WTC11 (cell line): ENCODE measurements at regions not wholly inside any gene's neighbourhood (a gene's known extent, or its start where the extent isn't known, plus 50 kb on each side); places are given as distances from the start of the nearest gene placed in this dataset.

Source experiments
- ATAC-seq: fragments of 200-7000 bp; cut with Tn5 transposase; 2 replicates; pipeline ENCODE4 v1.10.0; 2021; ENCODE audit warnings: mild to moderate bottlenecking, moderate library complexity
- CTCF ChIA-PET: fragments of 300-600 bp; sonication (Branson Sonifier 250); formaldehyde crosslinking; loops from one replicate; lab custom pipeline; 2021; ENCODE audit warnings: antibody characterized with exemption; lab: Charles Lee
- POLR2A ChIA-PET: fragments of 350-600 bp; sonication (Branson Sonifier 250); formaldehyde crosslinking; loops from one replicate; lab custom pipeline; 2021; ENCODE audit warnings: antibody characterized with exemption; lab: Charles Lee
- DNase-seq: peaks from one replicate; pipeline ENCODE4 v3.0.0; 2021; ENCODE audit warnings: low spot score
- H3K27ac Mint-ChIP-seq: 2 replicates; pipeline ENCODE4 v1.8.0; 2021; ENCODE audit warnings: mixed read lengths
- H3K27me3 Mint-ChIP-seq: 2 replicates; pipeline ENCODE4 v1.8.0; 2021; ENCODE audit warnings: low read depth, mild to moderate bottlenecking, moderate library complexity, mixed read lengths
- H3K36me3 Mint-ChIP-seq: 2 replicates; pipeline ENCODE4 v1.8.0; 2021; ENCODE audit warnings: mixed read lengths
- H3K4me1 Mint-ChIP-seq: 2 replicates; pipeline ENCODE4 v1.8.0; 2022; ENCODE audit warnings: mixed read lengths
- H3K4me3 Mint-ChIP-seq: 2 replicates; pipeline ENCODE4 v1.8.0; 2021; ENCODE audit warnings: mild to moderate bottlenecking, moderate library complexity, mixed read lengths
- H3K9me3 Mint-ChIP-seq: 2 replicates; pipeline ENCODE4 v1.8.0; 2021; ENCODE audit warnings: mixed read lengths
- CBFB ChIP-seq: sonication (generic); formaldehyde crosslinking; IDR thresholded peaks from 2 replicates; pipeline ENCODE4 v1.8.1; 2022; ENCODE audit warnings: mild to moderate bottlenecking, low read depth, missing genetic modification reagents
- CREB1 ChIP-seq: sonication (generic); formaldehyde crosslinking; IDR thresholded peaks from 2 replicates; pipeline ENCODE4 v1.8.0; 2023; ENCODE audit warnings: mild to moderate bottlenecking, missing genetic modification reagents
- EMX1 ChIP-seq: fragments of 250-450 bp; sonication (Bioruptor Pico); IDR thresholded peaks from 2 replicates; pipeline ENCODE4 v1.8.0; 2021; ENCODE audit warnings: mild to moderate bottlenecking
- FOXP1 ChIP-seq: sonication (generic); formaldehyde crosslinking; IDR thresholded peaks from 2 replicates; pipeline ENCODE4 v1.8.0; 2022; ENCODE audit warnings: missing genetic modification reagents, mild to moderate bottlenecking, moderate library complexity, borderline replicate concordance
- NFATC4 ChIP-seq: fragments of 250-450 bp; sonication (Bioruptor Pico); IDR thresholded peaks from 2 replicates; pipeline ENCODE4 v1.9.0; 2021; ENCODE audit warnings: mild to moderate bottlenecking
- NR2C2 ChIP-seq: sonication (generic); formaldehyde crosslinking; IDR thresholded peaks from 2 replicates; pipeline ENCODE4 v1.8.0; 2022; ENCODE audit warnings: mild to moderate bottlenecking, missing genetic modification reagents
- RORB ChIP-seq: fragments of 250-450 bp; sonication (Bioruptor Pico); IDR thresholded peaks from 2 replicates; pipeline ENCODE4 v1.9.0; 2021; ENCODE audit warnings: mild to moderate bottlenecking
- TEAD1 ChIP-seq: sonication (generic); formaldehyde crosslinking; IDR thresholded peaks from 2 replicates; pipeline ENCODE4 v1.8.0; 2022; ENCODE audit warnings: mild to moderate bottlenecking, missing genetic modification reagents
- TEAD4 ChIP-seq: sonication (generic); formaldehyde crosslinking; IDR thresholded peaks from 2 replicates; pipeline ENCODE4 v1.8.0; 2022; ENCODE audit warnings: mild to moderate bottlenecking, missing genetic modification reagents
- TP53 ChIP-seq: sonication (generic); formaldehyde crosslinking; IDR thresholded peaks from 2 replicates; pipeline ENCODE4 v1.8.1; 2023; ENCODE audit warnings: mild to moderate bottlenecking, missing genetic modification reagents
- ZNF232 ChIP-seq: sonication (generic); formaldehyde crosslinking; IDR thresholded peaks from 2 replicates; pipeline ENCODE4 v1.8.0; 2022; ENCODE audit warnings: mild to moderate bottlenecking, missing genetic modification reagents
- ZNF317 ChIP-seq: sonication (generic); formaldehyde crosslinking; IDR thresholded peaks from 2 replicates; pipeline ENCODE4 v1.8.1; 2023; ENCODE audit warnings: low read depth, mild to moderate bottlenecking, moderate library complexity, missing genetic modification reagents, borderline replicate concordance
- ZNF396 ChIP-seq: fragments of 250-450 bp; sonication (Bioruptor Pico); IDR thresholded peaks from 2 replicates; pipeline ENCODE4 v1.8.0; 2021; ENCODE audit warnings: mild to moderate bottlenecking, moderate library complexity, borderline replicate concordance
- TF ChIP-seq, protein P1 (sequence below): sonication (generic); formaldehyde crosslinking; conservative IDR thresholded peaks from 2 replicates; pipeline ENCODE4 v1.8.1; 2023; ENCODE audit warnings: mild to moderate bottlenecking, low read depth, missing genetic modification reagents, moderate library complexity
- TF ChIP-seq, protein P2 (sequence below): sonication (generic); formaldehyde crosslinking; IDR thresholded peaks from 2 replicates; pipeline ENCODE4 v1.8.0; 2022; ENCODE audit warnings: mild to moderate bottlenecking, missing genetic modification reagents
- TF ChIP-seq, protein P3 (sequence below): fragments of 250-450 bp; sonication (Bioruptor Pico); IDR thresholded peaks from 2 replicates; pipeline ENCODE4 v1.9.0; 2021; ENCODE audit warnings: moderate library complexity, mild to moderate bottlenecking, inconsistent platforms, borderline replicate concordance
- TF ChIP-seq, protein P4 (sequence below): sonication (generic); formaldehyde crosslinking; IDR thresholded peaks from 2 replicates; pipeline ENCODE4 v1.8.1; 2023; ENCODE audit warnings: mild to moderate bottlenecking, missing genetic modification reagents, borderline replicate concordance
- TF ChIP-seq, protein P5 (sequence below): sonication (generic); formaldehyde crosslinking; conservative IDR thresholded peaks from 2 replicates; pipeline ENCODE4 v1.8.1; 2022; ENCODE audit warnings: mild to moderate bottlenecking, missing genetic modification reagents
- TF ChIP-seq, protein P6 (sequence below): sonication (generic); formaldehyde crosslinking; IDR thresholded peaks from 2 replicates; pipeline ENCODE4 v1.8.1; 2023; ENCODE audit warnings: mild to moderate bottlenecking, missing genetic modification reagents
- TF ChIP-seq, protein P7 (sequence below): sonication (generic); formaldehyde crosslinking; IDR thresholded peaks from 2 replicates; pipeline ENCODE4 v1.8.1; 2023; ENCODE audit warnings: mild to moderate bottlenecking, missing genetic modification reagents, moderate library complexity

DNA sequence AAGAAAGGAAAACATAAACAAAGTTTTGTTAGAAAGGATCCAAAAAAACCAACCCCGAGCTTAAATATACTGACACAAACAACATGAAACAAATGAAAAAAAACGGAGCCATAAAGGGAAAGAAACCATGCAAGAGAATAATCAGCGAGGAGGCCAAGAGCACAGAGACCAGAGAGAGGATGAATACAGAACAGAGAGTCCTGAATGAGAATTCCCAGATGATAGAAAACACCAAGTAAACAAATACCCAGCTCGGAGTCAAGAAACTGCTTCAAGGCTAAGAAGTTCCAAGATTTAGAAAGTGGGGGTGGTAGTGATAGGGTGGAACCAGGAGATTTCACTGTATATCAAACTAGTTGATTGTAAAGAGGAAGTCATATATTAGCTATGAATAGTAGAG lies 313.3 kb downstream of the OSR1 start:
- TF ChIP-seq, protein P1, sequence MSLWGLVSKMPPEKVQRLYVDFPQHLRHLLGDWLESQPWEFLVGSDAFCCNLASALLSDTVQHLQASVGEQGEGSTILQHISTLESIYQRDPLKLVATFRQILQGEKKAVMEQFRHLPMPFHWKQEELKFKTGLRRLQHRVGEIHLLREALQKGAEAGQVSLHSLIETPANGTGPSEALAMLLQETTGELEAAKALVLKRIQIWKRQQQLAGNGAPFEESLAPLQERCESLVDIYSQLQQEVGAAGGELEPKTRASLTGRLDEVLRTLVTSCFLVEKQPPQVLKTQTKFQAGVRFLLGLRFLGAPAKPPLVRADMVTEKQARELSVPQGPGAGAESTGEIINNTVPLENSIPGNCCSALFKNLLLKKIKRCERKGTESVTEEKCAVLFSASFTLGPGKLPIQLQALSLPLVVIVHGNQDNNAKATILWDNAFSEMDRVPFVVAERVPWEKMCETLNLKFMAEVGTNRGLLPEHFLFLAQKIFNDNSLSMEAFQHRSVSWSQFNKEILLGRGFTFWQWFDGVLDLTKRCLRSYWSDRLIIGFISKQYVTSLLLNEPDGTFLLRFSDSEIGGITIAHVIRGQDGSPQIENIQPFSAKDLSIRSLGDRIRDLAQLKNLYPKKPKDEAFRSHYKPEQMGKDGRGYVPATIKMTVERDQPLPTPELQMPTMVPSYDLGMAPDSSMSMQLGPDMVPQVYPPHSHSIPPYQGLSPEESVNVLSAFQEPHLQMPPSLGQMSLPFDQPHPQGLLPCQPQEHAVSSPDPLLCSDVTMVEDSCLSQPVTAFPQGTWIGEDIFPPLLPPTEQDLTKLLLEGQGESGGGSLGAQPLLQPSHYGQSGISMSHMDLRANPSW (CRISPR knock-in tag): no peak
- no peaks in the 10 kb centered on the region for H3K9me3 Mint-ChIP-seq
- no peaks in the 10 kb centered on the region for H3K36me3 Mint-ChIP-seq
- H3K4me1 Mint-ChIP-seq: no peaks in the 10 kb centered on the region
- ChIA-PET POLR2A (no interaction called here), CTCF (no interaction called here)
- no peak for DNase-seq
- no peaks in the 10 kb centered on the region for H3K27me3 Mint-ChIP-seq
- H3K27ac Mint-ChIP-seq: no peak overlapping the region
- H3K4me3 Mint-ChIP-seq: no peak overlapping the region
- no peak for ATAC-seq

DNA sequence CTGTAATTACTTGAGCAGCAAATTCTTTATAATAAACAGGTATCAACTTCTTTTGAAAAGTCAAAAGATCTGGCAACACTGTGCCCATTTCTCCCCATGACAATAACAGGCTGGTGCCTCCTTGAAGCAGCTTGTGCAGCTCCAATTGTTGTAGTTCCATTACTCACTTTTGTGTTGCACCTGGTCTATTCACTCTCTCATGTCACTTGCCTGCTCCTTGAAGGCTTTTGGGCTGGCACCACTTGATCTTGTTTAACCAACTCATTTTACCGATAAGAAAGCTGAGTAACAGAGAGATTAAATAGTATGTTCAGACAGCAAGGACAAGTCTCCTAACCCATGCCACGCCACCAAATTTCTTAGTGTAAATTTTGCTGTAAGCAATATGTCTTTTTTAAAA lies 314.5 kb downstream of the OSR1 start:
- no peaks in the 10 kb centered on the region for H3K9me3 Mint-ChIP-seq

DNA sequence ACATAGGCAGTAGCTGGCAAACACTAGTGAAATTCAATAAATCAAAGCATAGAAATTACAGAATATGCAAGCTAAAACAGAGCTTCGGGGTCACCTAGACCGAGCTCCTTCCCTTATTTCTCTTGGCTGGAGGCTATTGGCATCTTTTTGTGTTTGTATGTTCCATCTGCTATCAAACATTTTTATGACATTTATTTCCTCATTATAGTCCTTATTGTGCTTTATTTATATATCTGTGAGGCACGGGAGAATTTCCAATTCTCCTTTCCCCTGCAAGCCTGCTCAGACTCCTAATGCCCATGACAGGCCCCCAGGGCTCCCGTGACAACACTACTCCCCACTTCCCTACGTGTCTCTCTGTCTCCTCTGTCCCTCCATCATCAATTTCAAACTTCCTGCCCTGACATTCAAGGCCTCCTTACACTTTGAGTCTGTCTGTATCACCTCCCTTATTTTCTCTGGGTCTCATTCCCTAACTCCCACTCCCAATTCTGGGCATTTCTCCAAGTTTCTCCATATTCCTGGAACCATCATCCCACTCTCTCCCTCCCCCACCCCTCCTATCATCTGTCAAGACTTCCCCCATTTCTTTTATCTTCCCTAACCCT lies 316.9 kb downstream of the OSR1 start:
- DNase-seq: no peak
- Mint-ChIP-seq H3K27ac (no peak overlapping the region), H3K36me3 (no peaks in the 10 kb centered on the region), H3K4me1 (no peaks in the 10 kb centered on the region), H3K4me3 (no peak overlapping the region), H3K9me3 (no peaks in the 10 kb centered on the region), H3K27me3 (no peaks in the 10 kb centered on the region)
- CTCF ChIA-PET: no interaction called here
- no peak for ATAC-seq
- POLR2A ChIA-PET: no interaction called here
- TF ChIP-seq EMX1 (CRISPR knock-in tag) (no peak), NFATC4 (CRISPR knock-in tag) (no peak), CBFB (CRISPR knock-in tag) (no peak), TEAD4 (CRISPR knock-in tag) (no peak), RORB (CRISPR knock-in tag) (no peak), CREB1 (CRISPR knock-in tag) (no peak), NR2C2 (CRISPR knock-in tag) (no peak), ZNF317 (no peak), TEAD1 (no peak), FOXP1 (no peak), ZNF232 (CRISPR knock-in tag) (no peak), ZNF396 (CRISPR knock-in tag) (no peak), TP53 (CRISPR knock-in tag) (no peak)
- TF ChIP-seq, protein P2, sequence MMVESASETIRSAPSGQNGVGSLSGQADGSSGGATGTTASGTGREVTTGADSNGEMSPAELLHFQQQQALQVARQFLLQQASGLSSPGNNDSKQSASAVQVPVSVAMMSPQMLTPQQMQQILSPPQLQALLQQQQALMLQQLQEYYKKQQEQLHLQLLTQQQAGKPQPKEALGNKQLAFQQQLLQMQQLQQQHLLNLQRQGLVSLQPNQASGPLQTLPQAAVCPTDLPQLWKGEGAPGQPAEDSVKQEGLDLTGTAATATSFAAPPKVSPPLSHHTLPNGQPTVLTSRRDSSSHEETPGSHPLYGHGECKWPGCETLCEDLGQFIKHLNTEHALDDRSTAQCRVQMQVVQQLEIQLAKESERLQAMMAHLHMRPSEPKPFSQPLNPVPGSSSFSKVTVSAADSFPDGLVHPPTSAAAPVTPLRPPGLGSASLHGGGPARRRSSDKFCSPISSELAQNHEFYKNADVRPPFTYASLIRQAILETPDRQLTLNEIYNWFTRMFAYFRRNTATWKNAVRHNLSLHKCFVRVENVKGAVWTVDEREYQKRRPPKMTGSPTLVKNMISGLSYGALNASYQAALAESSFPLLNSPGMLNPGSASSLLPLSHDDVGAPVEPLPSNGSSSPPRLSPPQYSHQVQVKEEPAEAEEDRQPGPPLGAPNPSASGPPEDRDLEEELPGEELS: no peak
- TF ChIP-seq, protein P3, sequence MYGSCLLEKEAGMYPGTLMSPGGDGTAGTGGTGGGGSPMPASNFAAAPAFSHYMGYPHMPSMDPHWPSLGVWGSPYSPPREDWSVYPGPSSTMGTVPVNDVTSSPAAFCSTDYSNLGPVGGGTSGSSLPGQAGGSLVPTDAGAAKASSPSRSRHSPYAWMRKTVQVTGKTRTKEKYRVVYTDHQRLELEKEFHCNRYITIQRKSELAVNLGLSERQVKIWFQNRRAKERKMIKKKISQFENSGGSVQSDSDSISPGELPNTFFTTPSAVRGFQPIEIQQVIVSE: no peak
- TF ChIP-seq, protein P4, sequence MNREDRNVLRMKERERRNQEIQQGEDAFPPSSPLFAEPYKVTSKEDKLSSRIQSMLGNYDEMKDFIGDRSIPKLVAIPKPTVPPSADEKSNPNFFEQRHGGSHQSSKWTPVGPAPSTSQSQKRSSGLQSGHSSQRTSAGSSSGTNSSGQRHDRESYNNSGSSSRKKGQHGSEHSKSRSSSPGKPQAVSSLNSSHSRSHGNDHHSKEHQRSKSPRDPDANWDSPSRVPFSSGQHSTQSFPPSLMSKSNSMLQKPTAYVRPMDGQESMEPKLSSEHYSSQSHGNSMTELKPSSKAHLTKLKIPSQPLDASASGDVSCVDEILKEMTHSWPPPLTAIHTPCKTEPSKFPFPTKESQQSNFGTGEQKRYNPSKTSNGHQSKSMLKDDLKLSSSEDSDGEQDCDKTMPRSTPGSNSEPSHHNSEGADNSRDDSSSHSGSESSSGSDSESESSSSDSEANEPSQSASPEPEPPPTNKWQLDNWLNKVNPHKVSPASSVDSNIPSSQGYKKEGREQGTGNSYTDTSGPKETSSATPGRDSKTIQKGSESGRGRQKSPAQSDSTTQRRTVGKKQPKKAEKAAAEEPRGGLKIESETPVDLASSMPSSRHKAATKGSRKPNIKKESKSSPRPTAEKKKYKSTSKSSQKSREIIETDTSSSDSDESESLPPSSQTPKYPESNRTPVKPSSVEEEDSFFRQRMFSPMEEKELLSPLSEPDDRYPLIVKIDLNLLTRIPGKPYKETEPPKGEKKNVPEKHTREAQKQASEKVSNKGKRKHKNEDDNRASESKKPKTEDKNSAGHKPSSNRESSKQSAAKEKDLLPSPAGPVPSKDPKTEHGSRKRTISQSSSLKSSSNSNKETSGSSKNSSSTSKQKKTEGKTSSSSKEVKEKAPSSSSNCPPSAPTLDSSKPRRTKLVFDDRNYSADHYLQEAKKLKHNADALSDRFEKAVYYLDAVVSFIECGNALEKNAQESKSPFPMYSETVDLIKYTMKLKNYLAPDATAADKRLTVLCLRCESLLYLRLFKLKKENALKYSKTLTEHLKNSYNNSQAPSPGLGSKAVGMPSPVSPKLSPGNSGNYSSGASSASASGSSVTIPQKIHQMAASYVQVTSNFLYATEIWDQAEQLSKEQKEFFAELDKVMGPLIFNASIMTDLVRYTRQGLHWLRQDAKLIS: no peak
- TF ChIP-seq, protein P5, sequence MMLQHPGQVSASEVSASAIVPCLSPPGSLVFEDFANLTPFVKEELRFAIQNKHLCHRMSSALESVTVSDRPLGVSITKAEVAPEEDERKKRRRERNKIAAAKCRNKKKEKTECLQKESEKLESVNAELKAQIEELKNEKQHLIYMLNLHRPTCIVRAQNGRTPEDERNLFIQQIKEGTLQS: no peak
- TF ChIP-seq, protein P6, sequence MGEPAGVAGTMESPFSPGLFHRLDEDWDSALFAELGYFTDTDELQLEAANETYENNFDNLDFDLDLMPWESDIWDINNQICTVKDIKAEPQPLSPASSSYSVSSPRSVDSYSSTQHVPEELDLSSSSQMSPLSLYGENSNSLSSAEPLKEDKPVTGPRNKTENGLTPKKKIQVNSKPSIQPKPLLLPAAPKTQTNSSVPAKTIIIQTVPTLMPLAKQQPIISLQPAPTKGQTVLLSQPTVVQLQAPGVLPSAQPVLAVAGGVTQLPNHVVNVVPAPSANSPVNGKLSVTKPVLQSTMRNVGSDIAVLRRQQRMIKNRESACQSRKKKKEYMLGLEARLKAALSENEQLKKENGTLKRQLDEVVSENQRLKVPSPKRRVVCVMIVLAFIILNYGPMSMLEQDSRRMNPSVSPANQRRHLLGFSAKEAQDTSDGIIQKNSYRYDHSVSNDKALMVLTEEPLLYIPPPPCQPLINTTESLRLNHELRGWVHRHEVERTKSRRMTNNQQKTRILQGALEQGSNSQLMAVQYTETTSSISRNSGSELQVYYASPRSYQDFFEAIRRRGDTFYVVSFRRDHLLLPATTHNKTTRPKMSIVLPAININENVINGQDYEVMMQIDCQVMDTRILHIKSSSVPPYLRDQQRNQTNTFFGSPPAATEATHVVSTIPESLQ (CRISPR knock-in tag): no peak

More for the DNA sequence above, 314.5 kb downstream of the OSR1 start:
- Mint-ChIP-seq H3K4me3 (no peak overlapping the region), H3K36me3 (no peaks in the 10 kb centered on the region), H3K27ac (no peak overlapping the region), H3K27me3 (no peaks in the 10 kb centered on the region), H3K4me1 (no peaks in the 10 kb centered on the region)
- no peak for ATAC-seq
- no peak for DNase-seq
- POLR2A ChIA-PET: no interaction called here
- TF ChIP-seq, protein P7, sequence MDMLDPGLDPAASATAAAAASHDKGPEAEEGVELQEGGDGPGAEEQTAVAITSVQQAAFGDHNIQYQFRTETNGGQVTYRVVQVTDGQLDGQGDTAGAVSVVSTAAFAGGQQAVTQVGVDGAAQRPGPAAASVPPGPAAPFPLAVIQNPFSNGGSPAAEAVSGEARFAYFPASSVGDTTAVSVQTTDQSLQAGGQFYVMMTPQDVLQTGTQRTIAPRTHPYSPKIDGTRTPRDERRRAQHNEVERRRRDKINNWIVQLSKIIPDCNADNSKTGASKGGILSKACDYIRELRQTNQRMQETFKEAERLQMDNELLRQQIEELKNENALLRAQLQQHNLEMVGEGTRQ (CRISPR knock-in tag): no peak
- CTCF ChIA-PET: no interaction called here
